Inferior parietal cortex (tissue), 1 donor: ENCODE measurements at regions not wholly inside any gene's neighbourhood (a gene's known extent, or its start where the extent isn't known, plus 50 kb on each side); places are given as distances from the start of the nearest gene placed in this dataset.

ENCODE experiments used
- DNase-seq: peaks from one replicate; pipeline ENCODE4 v3.0.0-alpha.2; 2016; ENCODE audit errors: extremely low spot score

GRCh38 chr17:13931111-13931526 is 138.2 kb upstream of the COX10 start:
- peak; percentile 21 for DNase-seq

- no peak for DNase-seq
These were observed 137.4 kb upstream of the COX10 start for GRCh38 chr17:13931800-13932460.

- no peak for DNase-seq
These were observed 135.6 kb upstream of the COX10 start for GRCh38 chr17:13933441-13934276.

GRCh38 chr17:13939222-13939621 is 130.1 kb upstream of the COX10 start:
- no peak for DNase-seq

- no peak for DNase-seq
These were observed 128.2 kb upstream of the COX10 start for GRCh38 chr17:13940858-13941665.

GRCh38 chr17:13941781-13942180 is 127.5 kb upstream of the COX10 start:
- DNase-seq = no peak

GRCh38 chr17:13943909-13944308 is 125.4 kb upstream of the COX10 start:
- no peak for DNase-seq

- DNase-seq = no peak
These were observed 121.8 kb upstream of the COX10 start for GRCh38 chr17:13947499-13947898.

- no peak for DNase-seq
These were observed 117.1 kb upstream of the COX10 start for GRCh38 chr17:13952009-13952750.

GRCh38 chr17:13953841-13954240 is 115.5 kb upstream of the COX10 start:
- DNase-seq = no peak

- no peak for DNase-seq
These were observed 111.7 kb upstream of the COX10 start for GRCh38 chr17:13957636-13958035.

- no peak for DNase-seq
These were observed 110.5 kb upstream of the COX10 start for GRCh38 chr17:13958773-13959172.

- DNase-seq = no peak
These were observed 108.0 kb upstream of the COX10 start for GRCh38 chr17:13961265-13961664.

- no peak for DNase-seq
These were observed 106.5 kb upstream of the COX10 start for GRCh38 chr17:13962716-13963240.

GRCh38 chr17:13967416-13967815 is 101.9 kb upstream of the COX10 start:
- DNase-seq = no peak

GRCh38 chr17:13970531-13970930 is 98.8 kb upstream of the COX10 start:
- DNase-seq = no peak

- DNase-seq = no peak
These were observed 95.2 kb upstream of the COX10 start for GRCh38 chr17:13973960-13974651.

GRCh38 chr17:13977837-13978236 is 91.5 kb upstream of the COX10 start:
- DNase-seq = no peak

- no peak for DNase-seq
These were observed 90.8 kb upstream of the COX10 start for GRCh38 chr17:13978478-13978877.

GRCh38 chr17:13981881-13982280 is 87.4 kb upstream of the COX10 start:
- DNase-seq = no peak

GRCh38 chr17:13984956-13985355 is 84.3 kb upstream of the COX10 start:
- no peak for DNase-seq
